ENCODE measurements at regions not wholly inside any gene's neighbourhood (a gene's known extent, or its start where the extent isn't known, plus 50 kb on each side); places are given as distances from the start of the nearest gene placed in this dataset.

- H3K27me3 ChIP-seq (ENCODE audit: control insufficient read depth in 4 of 4, insufficient read depth in 4 of 4, low read length in 3 of 4): peaks cover 0 to 5% (median 1%) of the 10 kb centered on the region in 4 donors
- no peak overlapping the region for H3K9ac ChIP-seq (ENCODE audit: low read depth in 1 of 2, low read length in 2 of 2)
- H3K9me3 ChIP-seq (ENCODE audit: control insufficient read depth in 4 of 4, low read length in 3 of 4): no peaks in the 10 kb centered on the region
- no peaks in the 10 kb centered on the region for H3K36me3 ChIP-seq (ENCODE audit: control insufficient read depth in 4 of 4, insufficient read depth in 3 of 4, low read depth in 1 of 4, low read length in 3 of 4)
- H3K27ac ChIP-seq (ENCODE audit: low read depth in 1 of 2, low read length in 2 of 2): no peak overlapping the region
- H3K4me3 ChIP-seq (ENCODE audit: low read depth in 1 of 3, low read length in 3 of 3): no peak overlapping the region
- WGBS: 76% methylated on average over 11 of the region's 11 CpGs
- H3K4me1 ChIP-seq (ENCODE audit: control insufficient read depth in 4 of 4, insufficient read depth in 4 of 4, low read length in 3 of 4): no peaks in the 10 kb centered on the region
- no peak for DNase-seq (ENCODE audit: low spot score)
- TF ChIP-seq YY1 (IDR thresholded peaks at IDR 0.05) (no peak), RAD21 (IDR thresholded peaks at IDR 0.05) (no peak), NR2F2 (IDR thresholded peaks at IDR 0.05) (no peak), GABPA (IDR thresholded peaks at IDR 0.05 in 1 of 2, conservative IDR thresholded peaks at IDR 0.05 in 1 of 2) (no peak), MAX (IDR thresholded peaks at IDR 0.05) (no peak), CTCF (IDR thresholded peaks at IDR 0.05; ENCODE audit: low read depth, low read length, missing input control) (no peak), HNF4G (IDR thresholded peaks at IDR 0.05) (no peak), RXRA (IDR thresholded peaks at IDR 0.05) (no peak), SP1 (IDR thresholded peaks at IDR 0.05) (no peak), JUND (IDR thresholded peaks at IDR 0.05) (no peak), EGR1 (IDR thresholded peaks at IDR 0.05; ENCODE audit: low read depth in 2 of 2) (no peak)
- TF ChIP-seq, protein P1, sequence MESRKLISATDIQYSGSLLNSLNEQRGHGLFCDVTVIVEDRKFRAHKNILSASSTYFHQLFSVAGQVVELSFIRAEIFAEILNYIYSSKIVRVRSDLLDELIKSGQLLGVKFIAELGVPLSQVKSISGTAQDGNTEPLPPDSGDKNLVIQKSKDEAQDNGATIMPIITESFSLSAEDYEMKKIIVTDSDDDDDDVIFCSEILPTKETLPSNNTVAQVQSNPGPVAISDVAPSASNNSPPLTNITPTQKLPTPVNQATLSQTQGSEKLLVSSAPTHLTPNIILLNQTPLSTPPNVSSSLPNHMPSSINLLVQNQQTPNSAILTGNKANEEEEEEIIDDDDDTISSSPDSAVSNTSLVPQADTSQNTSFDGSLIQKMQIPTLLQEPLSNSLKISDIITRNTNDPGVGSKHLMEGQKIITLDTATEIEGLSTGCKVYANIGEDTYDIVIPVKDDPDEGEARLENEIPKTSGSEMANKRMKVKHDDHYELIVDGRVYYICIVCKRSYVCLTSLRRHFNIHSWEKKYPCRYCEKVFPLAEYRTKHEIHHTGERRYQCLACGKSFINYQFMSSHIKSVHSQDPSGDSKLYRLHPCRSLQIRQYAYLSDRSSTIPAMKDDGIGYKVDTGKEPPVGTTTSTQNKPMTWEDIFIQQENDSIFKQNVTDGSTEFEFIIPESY (IDR thresholded peaks at IDR 0.05): no peak
These were observed 108.1 kb upstream of the SOX1 start for GRCh38 chr13:111958612-111959395.

GRCh38 chr13:111960152-111960772, 106.7 kb upstream of the SOX1 start:
- no peak overlapping the region for H3K27ac ChIP-seq (ENCODE audit: low read depth in 1 of 2, low read length in 2 of 2)
- no peak for DNase-seq (ENCODE audit: low spot score)

More at GRCh38 chr13:111960152-111960772, 106.7 kb upstream of the SOX1 start:
- no peaks in the 10 kb centered on the region for H3K9me3 ChIP-seq (ENCODE audit: control insufficient read depth in 4 of 4, low read length in 3 of 4)
- no peak overlapping the region for H3K9ac ChIP-seq (ENCODE audit: low read depth in 1 of 2, low read length in 2 of 2)
- no peak for TF ChIP-seq RAD21 (IDR thresholded peaks at IDR 0.05)
- no peak for TF ChIP-seq JUND (IDR thresholded peaks at IDR 0.05)
- no peak for TF ChIP-seq SP1 (IDR thresholded peaks at IDR 0.05)
- TF ChIP-seq CTCF (IDR thresholded peaks at IDR 0.05; ENCODE audit: low read depth, low read length, missing input control): no peak
- TF ChIP-seq, protein P1 (IDR thresholded peaks at IDR 0.05): no peak
- no peak for TF ChIP-seq HNF4A (conservative IDR thresholded peaks at IDR 0.05)
- TF ChIP-seq FOXA2 (IDR thresholded peaks at IDR 0.05): no peak
- TF ChIP-seq, protein P2, sequence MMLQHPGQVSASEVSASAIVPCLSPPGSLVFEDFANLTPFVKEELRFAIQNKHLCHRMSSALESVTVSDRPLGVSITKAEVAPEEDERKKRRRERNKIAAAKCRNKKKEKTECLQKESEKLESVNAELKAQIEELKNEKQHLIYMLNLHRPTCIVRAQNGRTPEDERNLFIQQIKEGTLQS (IDR thresholded peaks at IDR 0.05): no peak
- TF ChIP-seq FOXA1 (IDR thresholded peaks at IDR 0.05): no peak
- TF ChIP-seq YY1 (IDR thresholded peaks at IDR 0.05): no peak
- no peak for TF ChIP-seq GABPA (IDR thresholded peaks at IDR 0.05 in 1 of 2, conservative IDR thresholded peaks at IDR 0.05 in 1 of 2)
- no peak for TF ChIP-seq RXRA (IDR thresholded peaks at IDR 0.05)
- TF ChIP-seq NR2F2 (IDR thresholded peaks at IDR 0.05): no peak
- TF ChIP-seq EGR1 (IDR thresholded peaks at IDR 0.05; ENCODE audit: low read depth in 2 of 2): no peak
- no peak for TF ChIP-seq HNF4G (IDR thresholded peaks at IDR 0.05)
- TF ChIP-seq, protein P3, sequence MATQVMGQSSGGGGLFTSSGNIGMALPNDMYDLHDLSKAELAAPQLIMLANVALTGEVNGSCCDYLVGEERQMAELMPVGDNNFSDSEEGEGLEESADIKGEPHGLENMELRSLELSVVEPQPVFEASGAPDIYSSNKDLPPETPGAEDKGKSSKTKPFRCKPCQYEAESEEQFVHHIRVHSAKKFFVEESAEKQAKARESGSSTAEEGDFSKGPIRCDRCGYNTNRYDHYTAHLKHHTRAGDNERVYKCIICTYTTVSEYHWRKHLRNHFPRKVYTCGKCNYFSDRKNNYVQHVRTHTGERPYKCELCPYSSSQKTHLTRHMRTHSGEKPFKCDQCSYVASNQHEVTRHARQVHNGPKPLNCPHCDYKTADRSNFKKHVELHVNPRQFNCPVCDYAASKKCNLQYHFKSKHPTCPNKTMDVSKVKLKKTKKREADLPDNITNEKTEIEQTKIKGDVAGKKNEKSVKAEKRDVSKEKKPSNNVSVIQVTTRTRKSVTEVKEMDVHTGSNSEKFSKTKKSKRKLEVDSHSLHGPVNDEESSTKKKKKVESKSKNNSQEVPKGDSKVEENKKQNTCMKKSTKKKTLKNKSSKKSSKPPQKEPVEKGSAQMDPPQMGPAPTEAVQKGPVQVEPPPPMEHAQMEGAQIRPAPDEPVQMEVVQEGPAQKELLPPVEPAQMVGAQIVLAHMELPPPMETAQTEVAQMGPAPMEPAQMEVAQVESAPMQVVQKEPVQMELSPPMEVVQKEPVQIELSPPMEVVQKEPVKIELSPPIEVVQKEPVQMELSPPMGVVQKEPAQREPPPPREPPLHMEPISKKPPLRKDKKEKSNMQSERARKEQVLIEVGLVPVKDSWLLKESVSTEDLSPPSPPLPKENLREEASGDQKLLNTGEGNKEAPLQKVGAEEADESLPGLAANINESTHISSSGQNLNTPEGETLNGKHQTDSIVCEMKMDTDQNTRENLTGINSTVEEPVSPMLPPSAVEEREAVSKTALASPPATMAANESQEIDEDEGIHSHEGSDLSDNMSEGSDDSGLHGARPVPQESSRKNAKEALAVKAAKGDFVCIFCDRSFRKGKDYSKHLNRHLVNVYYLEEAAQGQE (IDR thresholded peaks at IDR 0.05): no peak
- H3K4me3 ChIP-seq (ENCODE audit: low read depth in 1 of 3, low read length in 3 of 3): no peak overlapping the region
- no peaks in the 10 kb centered on the region for H3K36me3 ChIP-seq (ENCODE audit: control insufficient read depth in 4 of 4, insufficient read depth in 3 of 4, low read depth in 1 of 4, low read length in 3 of 4)
- H3K27me3 ChIP-seq (ENCODE audit: control insufficient read depth in 4 of 4, insufficient read depth in 4 of 4, low read length in 3 of 4): peaks cover 0 to 5% (median 1%) of the 10 kb centered on the region in 4 donors
- H3K4me1 ChIP-seq (ENCODE audit: control insufficient read depth in 4 of 4, insufficient read depth in 4 of 4, low read length in 3 of 4): no peaks in the 10 kb centered on the region

Data from liver (tissue), 8 donors.